H1 (cell line): ENCODE measurements at regions not wholly inside any gene's neighbourhood (a gene's known extent, or its start where the extent isn't known, plus 50 kb on each side); places are given as distances from the start of the nearest gene placed in this dataset.

ENCODE experiments used
- CTCF ChIA-PET: fragments of 300-600 bp; sonication (Branson Sonifier 250); formaldehyde crosslinking; loops from one replicate; lab custom pipeline; 2021; ENCODE audit not compliant: partially characterized antibody; lab: Charles Lee
- POLR2A ChIA-PET: fragments of 300-600 bp; sonication (Branson Sonifier 250); formaldehyde crosslinking; loops from one replicate; lab custom pipeline; 2021; ENCODE audit warnings: inconsistent platforms; ENCODE audit not compliant: partially characterized antibody; lab: Charles Lee
- DNase-seq, 2 experiments: peaks; one replicate each; pipeline versions ENCODE4 v3.0.0 to v3.0.0-alpha.2; 2010 to 2022; ENCODE audit warnings: low spot score in 2 of 2, low read depth in 1 of 2, mixed read lengths in 1 of 2
- FAIRE-seq: peaks from 2 replicates; lab custom pipeline; 2011; peaks lifted over from hg19 to GRCh38; lab: Jason Lieb, UNC
- H2AFZ ChIP-seq: 2 replicates; pipeline ENCODE4 v1.8.1; 2012; ENCODE audit warnings: low read length, inconsistent platforms
- H2AK5ac ChIP-seq: 2 replicates; pipeline ENCODE4 v1.6.1; 2013; ENCODE audit warnings: low read depth, low read length
- H2BK120ac ChIP-seq: replicated peaks from 2 replicates; pipeline ENCODE3; 2013; ENCODE audit warnings: low read depth, low read length, inconsistent platforms
- H2BK12ac ChIP-seq: 2 replicates; pipeline ENCODE4 v1.6.1; 2013; ENCODE audit warnings: low read depth, low read length
- H2BK15ac ChIP-seq: 2 replicates; pipeline ENCODE4 v1.6.1; 2013; ENCODE audit warnings: low read length
- H2BK20ac ChIP-seq: 2 replicates; pipeline ENCODE4 v1.6.1; 2013; ENCODE audit warnings: low read length
- H2BK5ac ChIP-seq: 2 replicates; pipeline ENCODE4 v1.6.1; 2013; ENCODE audit warnings: low read depth, low read length
- H3K14ac ChIP-seq: 2 replicates; pipeline ENCODE4 v1.6.1; 2013; ENCODE audit warnings: inconsistent platforms; ENCODE audit not compliant: insufficient read length
- H3K18ac ChIP-seq: 2 replicates; pipeline ENCODE4 v1.6.1; 2013; ENCODE audit warnings: low read length; ENCODE audit errors: extremely low read depth
- H3K23ac ChIP-seq: 2 replicates; pipeline ENCODE4 v1.6.1; 2013; ENCODE audit warnings: inconsistent platforms; ENCODE audit not compliant: insufficient read length
- H3K23me2 ChIP-seq: 2 replicates; pipeline ENCODE4 v1.6.1; 2013; ENCODE audit warnings: low read depth, low read length
- H3K27ac ChIP-seq: 2 replicates; pipeline ENCODE4 v1.6.1; 2011; ENCODE audit warnings: low read depth, low read length, inconsistent platforms
- H3K27me3 ChIP-seq, 4 experiments: replicated peaks in 1 of 4; 1 replicate in 1 of 4; 2 replicates in 3 of 4; pipeline versions ENCODE4 v1.6.1 to v1.8.1; 2011 to 2013; ENCODE audit warnings: low read length in 3 of 4, mild to moderate bottlenecking in 3 of 4, inconsistent platforms in 2 of 4, mixed read lengths in 2 of 4, moderate library complexity in 1 of 4; ENCODE audit not compliant: control insufficient read depth in 3 of 4, insufficient read depth in 3 of 4; ENCODE audit errors: extremely low read depth in 1 of 4
- H3K36me3 ChIP-seq, 4 experiments: 2 replicates each; pipeline versions ENCODE4 v1.6.1 to v1.8.1; 2011 to 2013; ENCODE audit warnings: mild to moderate bottlenecking in 4 of 4, low read length in 3 of 4, moderate library complexity in 2 of 4, control low read depth in 1 of 4, inconsistent platforms in 1 of 4; ENCODE audit not compliant: insufficient read depth in 4 of 4, control insufficient read depth in 2 of 4
- H3K4ac ChIP-seq: replicated peaks from 2 replicates; pipeline ENCODE3; 2013; ENCODE audit warnings: low read length, low read depth, mixed read lengths, inconsistent platforms; ENCODE audit not compliant: insufficient read length
- H3K4me1 ChIP-seq, 4 experiments: replicated peaks in 1 of 4; 1 replicate in 1 of 4; 2 replicates in 3 of 4; pipeline versions ENCODE4 v1.6.1 to v1.8.1; 2011 to 2013; ENCODE audit warnings: low read length in 3 of 4, inconsistent platforms in 2 of 4, mixed read lengths in 1 of 4; ENCODE audit not compliant: insufficient read depth in 4 of 4, control insufficient read depth in 3 of 4
- H3K4me2 ChIP-seq, 2 experiments: 2 replicates each; pipeline versions ENCODE4 v1.6.1 to v1.8.1; 2011 to 2013; ENCODE audit warnings: low read depth in 2 of 2, low read length in 2 of 2, control low read depth in 1 of 2, inconsistent platforms in 1 of 2, mild to moderate bottlenecking in 1 of 2; ENCODE audit not compliant: insufficient read depth in 1 of 2
- H3K4me3 ChIP-seq, 4 experiments: fragments of 200-600, 300-600 bp in 1 of 4; sonication (generic), shearing (Covaris generic), sonication (Bioruptor Twin) in 1 of 4; 2 replicates each; pipeline versions ENCODE4 v1.5.1 to v1.8.1; 2011 to 2016; ENCODE audit warnings: low read length in 4 of 4, low read depth in 3 of 4, control low read depth in 2 of 4, inconsistent platforms in 2 of 4, mild to moderate bottlenecking in 2 of 4, mixed read lengths in 1 of 4, moderate library complexity in 1 of 4; ENCODE audit not compliant: insufficient read depth in 2 of 4; ENCODE audit errors: extremely low read depth in 1 of 4
- H3K56ac ChIP-seq: replicated peaks from 2 replicates; pipeline ENCODE3; 2013; ENCODE audit warnings: low read depth, mild to moderate bottlenecking, mixed read lengths, low read length, inconsistent platforms; ENCODE audit not compliant: insufficient read length
- H3K79me1 ChIP-seq: 2 replicates; pipeline ENCODE4 v1.6.1; 2013; ENCODE audit warnings: low read depth, low read length, control low read depth
- H3K79me2 ChIP-seq, 2 experiments: 2 replicates each; pipeline versions ENCODE4 v1.6.1 to v1.8.1; 2012 to 2013; ENCODE audit warnings: low read length in 2 of 2, mild to moderate bottlenecking in 2 of 2, inconsistent platforms in 1 of 2; ENCODE audit not compliant: insufficient read depth in 2 of 2, control insufficient read depth in 1 of 2
- H3K9ac ChIP-seq, 4 experiments: replicated peaks in 1 of 4; 1 replicate in 1 of 4; 2 replicates in 3 of 4; pipeline versions ENCODE4 v1.6.1 to v1.8.1; 2011 to 2013; ENCODE audit warnings: low read depth in 3 of 4, low read length in 3 of 4, control low read depth in 2 of 4, mild to moderate bottlenecking in 2 of 4, moderate library complexity in 2 of 4, inconsistent platforms in 1 of 4; ENCODE audit errors: extremely low read depth in 1 of 4
- H3K9me3 ChIP-seq, 2 experiments: 2 replicates each; pipeline versions ENCODE4 v1.6.1 to v1.8.1; 2012 to 2013; ENCODE audit warnings: mild to moderate bottlenecking in 2 of 2, moderate library complexity in 2 of 2, control low read depth in 1 of 2, inconsistent platforms in 1 of 2, low read depth in 1 of 2, low read length in 1 of 2, mixed read lengths in 1 of 2; ENCODE audit not compliant: insufficient read depth in 2 of 2
- H4K20me1 ChIP-seq, 2 experiments: replicated peaks in 1 of 2; 2 replicates each; pipeline versions ENCODE3 to v1.8.1; 2011 to 2013; ENCODE audit warnings: inconsistent platforms in 2 of 2, low read length in 2 of 2, mild to moderate bottlenecking in 1 of 2; ENCODE audit not compliant: insufficient read depth in 2 of 2, control insufficient read depth in 1 of 2
- H4K5ac ChIP-seq: 2 replicates; pipeline ENCODE4 v1.6.1; 2013; ENCODE audit warnings: low read length, low read depth, mixed read lengths, inconsistent platforms; ENCODE audit not compliant: insufficient read length
- H4K8ac ChIP-seq: 2 replicates; pipeline ENCODE4 v1.8.0; 2013; ENCODE audit warnings: mild to moderate bottlenecking, moderate library complexity, low read length, inconsistent platforms; ENCODE audit not compliant: insufficient read depth; ENCODE audit errors: extremely low read depth
- H4K91ac ChIP-seq: replicated peaks from 2 replicates; pipeline ENCODE3; 2013; ENCODE audit warnings: low read length, mixed read lengths, inconsistent platforms; ENCODE audit not compliant: insufficient read length
- BCL11A ChIP-seq, 2 experiments: IDR thresholded peaks; one replicate each; pipeline ENCODE4 v1.6.1; 2011; ENCODE audit warnings: low read depth in 2 of 2, low read length in 2 of 2, mild to moderate bottlenecking in 2 of 2
- CBX5 ChIP-seq: fragments of 300-800, 300-1000 bp; sonication (generic); IDR thresholded peaks from 2 replicates; pipeline ENCODE4 v1.7.1; 2016; ENCODE audit warnings: antibody characterized with exemption, low read length, low read depth
- RBBP5 ChIP-seq: IDR thresholded peaks from 2 replicates; pipeline ENCODE4 v1.7.1; 2012; ENCODE audit warnings: low read depth, mild to moderate bottlenecking, inconsistent platforms, low read length, moderate library complexity, borderline replicate concordance
- RFX5 ChIP-seq: IDR thresholded peaks from 2 replicates; pipeline ENCODE4 v1.6.1; 2011; ENCODE audit warnings: low read depth, low read length, improper control_type of control experiment, borderline replicate concordance
- SAP30 ChIP-seq: fragments of 300-600 bp; sonication (generic); IDR thresholded peaks from 2 replicates; pipeline ENCODE4 v1.7.1; 2012; ENCODE audit warnings: low read length, moderate library complexity, mild to moderate bottlenecking, inconsistent platforms; ENCODE audit not compliant: insufficient read depth, insufficient replicate concordance
- SP2 ChIP-seq: IDR thresholded peaks from 2 replicates; pipeline ENCODE4 v1.6.1; 2012; ENCODE audit warnings: mild to moderate bottlenecking, low read length, inconsistent platforms
- SUZ12 ChIP-seq: fragments of 200-600 bp; sonication (generic); IDR thresholded peaks from 2 replicates; pipeline ENCODE4 v1.6.1; 2012; ENCODE audit warnings: mild to moderate bottlenecking, inconsistent platforms, low read length, moderate library complexity, mixed read lengths
- TAF7 ChIP-seq: optimal IDR thresholded peaks from 2 replicates; pipeline ENCODE3; 2011; ENCODE audit warnings: low read depth, mild to moderate bottlenecking, inconsistent platforms, low read length, moderate library complexity, borderline replicate concordance
- WGBS, 2 experiments: shearing (Covaris generic) in 1 of 2; methylation state at CpG; one replicate each; pipeline versions ENCODE4 v1.1.6 to v1.1.7; 2013 to 2015; ENCODE audit warnings: low lambda C conversion rate in 2 of 2, mixed read lengths in 2 of 2, inconsistent platforms in 1 of 2, low coverage in 1 of 2, missing lambda C conversion rate in 1 of 2; ENCODE audit not compliant: insufficient replicate concordance in 2 of 2, insufficient coverage in 1 of 2, insufficient read length in 1 of 2; ENCODE audit errors: extremely low coverage in 1 of 2, missing lambda C conversion rate in 1 of 2; 5-methylcytosine and 5-hydroxymethylcytosine counted together

DNA sequence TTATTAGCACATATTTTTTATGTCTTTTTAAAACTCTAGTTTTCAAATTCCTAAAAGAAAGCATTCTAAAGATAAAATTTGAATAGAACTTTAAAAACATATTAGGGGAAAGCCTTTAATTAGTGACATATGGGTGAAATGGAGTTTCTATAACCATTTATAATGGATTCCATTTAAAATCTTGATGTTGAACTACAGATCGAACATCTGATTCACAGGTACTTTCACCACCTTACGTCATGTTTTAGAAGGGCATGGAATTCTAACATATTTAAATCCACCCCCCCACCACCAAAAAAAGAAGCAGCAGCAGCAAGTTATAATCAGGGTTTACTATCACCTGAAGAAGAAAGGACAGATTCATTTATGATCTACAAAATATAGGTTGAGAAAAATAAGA lies 298.4 kb downstream of the SMOC2 start:
- Histone ChIP-seq H2BK120ac (no peak overlapping the region), H2BK5ac (no peak overlapping the region), H3K4me2 (no peak overlapping the region), H2AFZ (no peak overlapping the region), H4K8ac (no peak overlapping the region), H2BK15ac (no peak overlapping the region), H2AK5ac (no peak overlapping the region), H3K9me3 (no peaks in the 10 kb centered on the region; a peak in 1 of 4 replicates), H3K27me3 (no peaks in the 10 kb centered on the region; a peak in 1 of 7 replicates), H3K79me1 (no peaks in the 10 kb centered on the region), H4K5ac (no peak overlapping the region), H3K27ac (no peak overlapping the region), H3K9ac (no peak overlapping the region), H3K18ac (no peak overlapping the region), H3K14ac (no peak overlapping the region), H2BK20ac (no peak overlapping the region), H3K36me3 (no peaks in the 10 kb centered on the region), H4K91ac (no peak overlapping the region), H3K4ac (no peak overlapping the region), H4K20me1 (no peaks in the 10 kb centered on the region), H3K23me2 (no peaks in the 10 kb centered on the region), H3K56ac (no peak overlapping the region), H2BK12ac (no peak overlapping the region), H3K23ac (no peak overlapping the region), H3K79me2 (no peaks in the 10 kb centered on the region), H3K4me3 (no peak overlapping the region), H3K4me1 (no peaks in the 10 kb centered on the region)
- DNase-seq (no peak), FAIRE-seq (no peak)
- CTCF ChIA-PET = no interaction called here
- POLR2A ChIA-PET = no interaction called here
- TF ChIP-seq SAP30 (no peak), BCL11A (IDR thresholded peaks at IDR 0.05; ENCODE audit: low read depth in 2 of 2, low read length in 2 of 2) (no peak), RFX5 (no peak), SUZ12 (no peak), RBBP5 (no peak), SP2 (no peak), TAF7 (no peak), CBX5 (no peak)
- 93% methylated on average over 2 of the region's 2 CpGs; no CpG with 5 or more reads in 1 of the 2 experiments for WGBS, 2 experiments
